Vagina (tissue), 2 donors: ENCODE measurements at regions not wholly inside any gene's neighbourhood (a gene's known extent, or its start where the extent isn't known, plus 50 kb on each side); places are given as distances from the start of the nearest gene placed in this dataset.

Experiments
- POLR2A ChIP-seq, 2 donors: fragments of 450-650 bp; IDR thresholded peaks; one replicate each; pipeline ENCODE4 v1.6.1; 2017; ENCODE audit warnings: antibody characterized with exemption in 2 of 2, mild to moderate bottlenecking in 2 of 2, moderate library complexity in 2 of 2
- POLR2AphosphoS5 ChIP-seq, 2 donors: sonication (generic); formaldehyde crosslinking; IDR thresholded peaks; one replicate each; pipeline ENCODE4 v1.9.0; 2017; ENCODE audit warnings: antibody characterized with exemption in 2 of 2, mild to moderate bottlenecking in 2 of 2, low read depth in 1 of 2; ENCODE audit not compliant: insufficient read depth in 1 of 2
- TF ChIP-seq, protein P1 (sequence below), 3 experiments: fragments of 450-650 bp in 2 of 3; fragments of 200-600 bp in 1 of 3; sonication (generic) in 1 of 3; IDR thresholded peaks; one replicate each; pipeline ENCODE4 v1.5.1; 2017 to 2019; ENCODE audit warnings: antibody characterized with exemption in 3 of 3, mild to moderate bottlenecking in 2 of 3, moderate library complexity in 2 of 3

DNA sequence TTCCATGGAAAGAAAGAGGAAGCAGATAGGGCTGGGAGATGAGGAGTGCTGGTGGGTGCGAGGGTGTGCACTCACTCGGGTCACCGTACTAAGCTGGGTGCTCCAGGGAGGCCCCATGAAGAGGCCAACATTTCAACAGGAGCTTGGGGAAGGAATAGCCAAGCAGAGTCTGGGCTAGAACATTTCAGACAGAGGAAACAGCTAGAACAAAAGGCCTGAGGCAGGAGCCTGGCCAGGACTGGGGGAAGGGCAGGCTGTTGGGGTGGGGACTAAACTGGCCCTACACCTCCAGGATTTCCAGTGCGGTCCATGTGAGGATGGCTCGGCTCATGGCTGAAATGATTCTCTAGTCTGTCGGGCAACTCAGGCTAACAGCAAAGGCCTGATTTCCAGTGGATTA lies 90.8 kb downstream of the ZFP36L2 start:
- no peak for TF ChIP-seq POLR2A (IDR thresholded peaks at IDR 0.05)
- TF ChIP-seq, protein P1, sequence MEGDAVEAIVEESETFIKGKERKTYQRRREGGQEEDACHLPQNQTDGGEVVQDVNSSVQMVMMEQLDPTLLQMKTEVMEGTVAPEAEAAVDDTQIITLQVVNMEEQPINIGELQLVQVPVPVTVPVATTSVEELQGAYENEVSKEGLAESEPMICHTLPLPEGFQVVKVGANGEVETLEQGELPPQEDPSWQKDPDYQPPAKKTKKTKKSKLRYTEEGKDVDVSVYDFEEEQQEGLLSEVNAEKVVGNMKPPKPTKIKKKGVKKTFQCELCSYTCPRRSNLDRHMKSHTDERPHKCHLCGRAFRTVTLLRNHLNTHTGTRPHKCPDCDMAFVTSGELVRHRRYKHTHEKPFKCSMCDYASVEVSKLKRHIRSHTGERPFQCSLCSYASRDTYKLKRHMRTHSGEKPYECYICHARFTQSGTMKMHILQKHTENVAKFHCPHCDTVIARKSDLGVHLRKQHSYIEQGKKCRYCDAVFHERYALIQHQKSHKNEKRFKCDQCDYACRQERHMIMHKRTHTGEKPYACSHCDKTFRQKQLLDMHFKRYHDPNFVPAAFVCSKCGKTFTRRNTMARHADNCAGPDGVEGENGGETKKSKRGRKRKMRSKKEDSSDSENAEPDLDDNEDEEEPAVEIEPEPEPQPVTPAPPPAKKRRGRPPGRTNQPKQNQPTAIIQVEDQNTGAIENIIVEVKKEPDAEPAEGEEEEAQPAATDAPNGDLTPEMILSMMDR (IDR thresholded peaks at IDR 0.05): no peak
- TF ChIP-seq POLR2AphosphoS5 (IDR thresholded peaks at IDR 0.05; ENCODE audit: insufficient read depth in 1 of 2, low read depth in 1 of 2): no peak
